ENCODE measurements at regions not wholly inside any gene's neighbourhood (a gene's known extent, or its start where the extent isn't known, plus 50 kb on each side); places are given as distances from the start of the nearest gene placed in this dataset.

DNA sequence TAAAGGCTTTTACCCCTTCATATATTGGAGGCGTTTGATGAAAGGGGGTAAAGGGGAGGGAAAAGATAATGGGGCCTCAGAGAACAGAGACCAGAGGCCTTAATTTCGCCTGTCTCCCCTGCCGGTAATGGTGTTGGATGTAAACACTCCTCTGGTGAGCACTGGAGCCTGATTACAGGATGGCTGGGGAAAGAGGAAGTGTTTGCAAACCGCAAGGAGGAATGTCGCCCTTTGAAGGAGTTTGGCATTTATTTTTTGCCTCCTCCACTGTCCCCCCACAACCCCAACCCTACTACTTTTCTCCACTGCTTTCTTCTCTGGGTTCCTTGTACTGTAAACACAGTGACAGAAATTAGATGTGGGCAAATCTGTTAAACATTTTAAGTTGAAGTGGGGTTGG is 211.9 kb upstream of the TBX3 start:
- no peaks in the 10 kb centered on the region for H3K36me3 Mint-ChIP-seq
- Histone ChIP-seq H3K79me2 (ENCODE audit: low read depth) (no peaks in the 10 kb centered on the region), H2AFZ (replicated peaks) (no peak overlapping the region), H3K27ac (no peak overlapping the region), H4K20me1 (ENCODE audit: low read depth) (no peaks in the 10 kb centered on the region), H3K4me2 (no peak overlapping the region), H3K9me3 (ENCODE audit: low read depth) (no peaks in the 10 kb centered on the region), H3K4me1 (peaks cover 5% of the 10 kb centered on the region), H3K9ac (no peak overlapping the region), H3K36me3 (no peaks in the 10 kb centered on the region), H3K4me3 (no peak overlapping the region), H3K27me3 (no peaks in the 10 kb centered on the region), H3F3A (ENCODE audit: low read depth) (no peaks in the 10 kb centered on the region)
- DNase-seq (ENCODE audit: low spot score), result no peak
- H3K27ac Mint-ChIP-seq, result no peak overlapping the region
- TF ChIP-seq EZH2phosphoT487 (IDR thresholded peaks at IDR 0.05) (no peak), EZH2 (IDR thresholded peaks at IDR 0.05) (no peak)
- TF ChIP-seq, protein P1, sequence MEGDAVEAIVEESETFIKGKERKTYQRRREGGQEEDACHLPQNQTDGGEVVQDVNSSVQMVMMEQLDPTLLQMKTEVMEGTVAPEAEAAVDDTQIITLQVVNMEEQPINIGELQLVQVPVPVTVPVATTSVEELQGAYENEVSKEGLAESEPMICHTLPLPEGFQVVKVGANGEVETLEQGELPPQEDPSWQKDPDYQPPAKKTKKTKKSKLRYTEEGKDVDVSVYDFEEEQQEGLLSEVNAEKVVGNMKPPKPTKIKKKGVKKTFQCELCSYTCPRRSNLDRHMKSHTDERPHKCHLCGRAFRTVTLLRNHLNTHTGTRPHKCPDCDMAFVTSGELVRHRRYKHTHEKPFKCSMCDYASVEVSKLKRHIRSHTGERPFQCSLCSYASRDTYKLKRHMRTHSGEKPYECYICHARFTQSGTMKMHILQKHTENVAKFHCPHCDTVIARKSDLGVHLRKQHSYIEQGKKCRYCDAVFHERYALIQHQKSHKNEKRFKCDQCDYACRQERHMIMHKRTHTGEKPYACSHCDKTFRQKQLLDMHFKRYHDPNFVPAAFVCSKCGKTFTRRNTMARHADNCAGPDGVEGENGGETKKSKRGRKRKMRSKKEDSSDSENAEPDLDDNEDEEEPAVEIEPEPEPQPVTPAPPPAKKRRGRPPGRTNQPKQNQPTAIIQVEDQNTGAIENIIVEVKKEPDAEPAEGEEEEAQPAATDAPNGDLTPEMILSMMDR (IDR thresholded peaks at IDR 0.05), result no peak
- H3K27me3 Mint-ChIP-seq (ENCODE audit: insufficient read depth, low read depth), result peaks cover 6% of the 10 kb centered on the region
- no peaks in the 10 kb centered on the region for H3K9me3 Mint-ChIP-seq
- H3K4me3 Mint-ChIP-seq, result no peak overlapping the region
- H3K4me1 Mint-ChIP-seq, result no peaks in the 10 kb centered on the region

DNA sequence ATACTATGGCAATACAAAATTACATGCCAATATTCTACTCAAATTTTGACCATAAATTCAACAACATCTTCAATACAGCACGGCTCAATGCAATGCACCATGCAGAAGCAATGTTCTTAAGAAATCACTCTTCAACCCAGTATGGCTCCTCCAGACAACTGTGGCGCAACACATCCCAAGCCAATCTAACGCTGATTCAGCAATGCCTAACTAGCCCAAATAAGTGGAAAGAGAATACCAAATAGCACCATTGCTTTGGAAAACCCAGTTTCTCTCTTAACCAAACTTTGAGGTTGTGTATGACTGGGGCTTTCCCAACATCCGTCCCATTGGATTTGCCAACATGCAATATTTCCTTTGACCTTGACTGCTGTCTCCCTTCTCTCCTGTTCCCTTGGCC is 211.1 kb upstream of the TBX3 start:
- H3K27ac Mint-ChIP-seq, result no peak overlapping the region
- H3K27me3 Mint-ChIP-seq (ENCODE audit: insufficient read depth, low read depth), result peaks cover 6% of the 10 kb centered on the region

DNA sequence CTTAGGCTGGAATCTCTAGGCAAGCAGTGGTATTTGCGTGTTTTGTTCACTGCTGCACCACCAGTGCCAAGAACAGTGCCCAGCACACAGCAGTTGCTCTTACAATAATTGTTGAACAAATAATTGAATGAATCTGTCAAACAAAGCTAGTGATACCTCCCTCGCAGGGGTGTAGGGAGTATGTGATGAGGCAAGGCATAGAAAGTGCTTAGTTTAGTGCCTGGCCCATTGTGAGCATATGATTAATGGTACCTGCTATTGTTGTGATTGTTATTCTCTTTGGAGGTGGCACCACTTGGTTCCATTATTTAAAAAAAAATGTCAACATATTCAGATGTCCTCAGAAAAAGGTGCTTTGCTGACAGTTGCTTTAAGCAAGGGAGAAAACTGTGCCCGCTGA is 210.1 kb upstream of the TBX3 start:
- Histone ChIP-seq H3K79me2 (ENCODE audit: low read depth) (no peaks in the 10 kb centered on the region), H3F3A (ENCODE audit: low read depth) (no peaks in the 10 kb centered on the region), H2AFZ (replicated peaks) (no peak overlapping the region), H3K4me2 (no peak overlapping the region), H3K36me3 (no peaks in the 10 kb centered on the region), H3K27ac (no peak overlapping the region), H3K4me1 (peaks cover 5% of the 10 kb centered on the region), H3K4me3 (no peak overlapping the region), H3K9ac (no peak overlapping the region), H3K27me3 (no peaks in the 10 kb centered on the region), H3K9me3 (ENCODE audit: low read depth) (no peaks in the 10 kb centered on the region), H4K20me1 (ENCODE audit: low read depth) (no peaks in the 10 kb centered on the region)
- H3K27me3 Mint-ChIP-seq (ENCODE audit: insufficient read depth, low read depth), result peaks cover 6% of the 10 kb centered on the region
- H3K36me3 Mint-ChIP-seq, result no peaks in the 10 kb centered on the region
- H3K4me1 Mint-ChIP-seq, result no peaks in the 10 kb centered on the region
- no peak for TF ChIP-seq EZH2phosphoT487 (IDR thresholded peaks at IDR 0.05)
- TF ChIP-seq, protein P1 (IDR thresholded peaks at IDR 0.05), result no peak
- TF ChIP-seq EZH2 (IDR thresholded peaks at IDR 0.05), result no peak
- H3K9me3 Mint-ChIP-seq, result no peaks in the 10 kb centered on the region
- no peak overlapping the region for H3K4me3 Mint-ChIP-seq
- no peak overlapping the region for H3K27ac Mint-ChIP-seq
- no peak for DNase-seq (ENCODE audit: low spot score)

More for the DNA sequence above, 211.1 kb upstream of the TBX3 start:
- DNase-seq (ENCODE audit: low spot score), result no peak
- H3K4me3 Mint-ChIP-seq, result no peak overlapping the region
- no peaks in the 10 kb centered on the region for H3K9me3 Mint-ChIP-seq
- TF ChIP-seq, protein P1 (IDR thresholded peaks at IDR 0.05), result no peak
- TF ChIP-seq EZH2phosphoT487 (IDR thresholded peaks at IDR 0.05), result no peak
- no peak for TF ChIP-seq EZH2 (IDR thresholded peaks at IDR 0.05)
- Histone ChIP-seq H3K9ac (no peak overlapping the region), H3K4me3 (no peak overlapping the region), H3K27me3 (no peaks in the 10 kb centered on the region), H2AFZ (replicated peaks) (no peak overlapping the region), H3K36me3 (no peaks in the 10 kb centered on the region), H3F3A (ENCODE audit: low read depth) (no peaks in the 10 kb centered on the region), H3K9me3 (ENCODE audit: low read depth) (no peaks in the 10 kb centered on the region), H3K79me2 (ENCODE audit: low read depth) (no peaks in the 10 kb centered on the region), H3K27ac (no peak overlapping the region), H3K4me1 (peaks cover 5% of the 10 kb centered on the region), H4K20me1 (ENCODE audit: low read depth) (no peaks in the 10 kb centered on the region), H3K4me2 (no peak overlapping the region)
- H3K36me3 Mint-ChIP-seq, result no peaks in the 10 kb centered on the region
- no peaks in the 10 kb centered on the region for H3K4me1 Mint-ChIP-seq
